NCI-H1436 (cell line): ENCODE measurements at regions not wholly inside any gene's neighbourhood (a gene's known extent, or its start where the extent isn't known, plus 50 kb on each side); places are given as distances from the start of the nearest gene placed in this dataset.

Source experiments
- DNase-seq: peaks from one replicate; lab custom pipeline; 2025; lab: John Stamatoyannopoulos, UW

GRCh38 chr2:173589604-173590275 is 235.1 kb downstream of the CDCA7 start:
- DNase-seq: peak; percentile 33

GRCh38 chr2:173590276-173590861 is 235.7 kb downstream of the CDCA7 start:
- peak; percentile 89 for DNase-seq

DNA sequence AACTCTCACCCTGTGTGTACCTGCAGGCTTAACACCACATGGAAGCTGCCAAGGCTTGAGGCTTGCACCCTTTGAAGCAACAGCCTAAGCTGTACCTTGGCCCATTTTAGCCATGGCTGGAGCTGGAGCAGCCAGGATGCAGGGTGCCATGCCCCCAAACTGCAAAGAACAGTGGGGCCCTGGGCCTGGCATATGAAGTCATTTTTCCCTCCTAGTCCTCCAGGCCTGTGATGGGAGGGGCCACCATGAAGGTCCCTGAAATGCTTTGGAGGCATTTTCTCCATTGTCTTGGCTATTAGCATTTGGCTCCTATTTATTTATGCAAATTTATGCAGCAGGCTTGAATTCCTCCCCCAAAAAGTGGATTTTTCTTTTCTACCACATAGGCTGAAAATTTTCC is 238.4 kb downstream of the CDCA7 start:
- DNase-seq: no peak

- DNase-seq: no peak
Measured at GRCh38 chr2:173596244-173596643, 241.6 kb downstream of the CDCA7 start.

- no peak for DNase-seq
Measured at GRCh38 chr2:173598525-173598924, 243.9 kb downstream of the CDCA7 start.

DNA sequence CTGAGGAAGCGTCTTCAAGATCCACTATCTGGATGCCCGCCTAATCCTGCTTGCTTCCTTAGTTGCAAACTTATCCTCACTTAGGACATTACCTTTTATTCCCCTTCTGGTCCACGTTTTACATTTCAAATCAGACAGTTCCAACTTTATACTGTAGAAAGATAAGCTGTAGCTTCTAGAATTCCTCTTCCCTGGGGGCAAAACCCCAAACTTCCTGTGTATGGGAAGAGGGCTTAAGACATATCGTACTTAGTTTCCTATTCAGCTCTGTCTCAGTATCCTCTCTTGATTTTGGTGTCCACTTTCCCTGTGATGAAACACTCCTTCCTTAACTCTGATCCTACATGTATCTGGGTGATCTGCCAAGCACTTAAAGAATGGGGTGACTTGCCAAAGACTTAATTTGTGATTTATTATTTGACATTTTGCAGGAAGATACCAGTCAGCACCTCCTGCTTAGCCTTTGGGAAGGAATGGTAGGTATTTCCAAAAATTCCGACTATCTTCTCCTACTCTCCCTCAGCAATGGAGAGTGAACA is 245.2 kb downstream of the CDCA7 start:
- DNase-seq: no peak

DNA sequence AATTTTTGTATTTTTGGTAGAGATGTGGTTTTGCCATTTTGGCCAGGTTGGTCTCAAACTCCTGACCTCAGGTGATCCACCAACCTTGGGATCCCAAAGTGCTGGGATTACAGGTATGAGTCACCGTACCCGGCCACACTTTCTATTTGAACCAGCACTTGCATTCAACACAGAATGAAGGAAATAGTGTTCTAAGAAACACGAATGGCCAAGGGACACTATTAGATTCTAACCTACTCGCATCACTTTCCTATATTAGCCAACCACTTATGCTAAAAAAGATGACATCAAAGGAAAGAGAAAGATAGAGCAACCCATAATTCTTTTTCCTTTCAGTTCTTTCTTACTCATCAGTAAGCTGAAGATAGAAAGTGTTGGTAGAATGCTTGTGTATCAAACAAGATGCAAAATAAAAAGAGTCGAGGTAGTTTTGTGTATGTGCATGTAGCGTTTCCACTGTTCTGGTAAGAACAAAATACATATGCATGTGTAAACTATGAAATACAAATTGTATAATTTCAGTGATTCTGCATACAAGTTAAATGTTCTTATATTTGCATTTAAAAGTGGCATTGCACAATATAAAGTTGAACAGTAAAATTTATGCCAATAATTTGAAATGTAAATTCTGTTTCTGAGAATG is 247.6 kb downstream of the CDCA7 start:
- DNase-seq: no peak

- no peak for DNase-seq
Measured at GRCh38 chr2:173605994-173606393, 251.3 kb downstream of the CDCA7 start.

DNA sequence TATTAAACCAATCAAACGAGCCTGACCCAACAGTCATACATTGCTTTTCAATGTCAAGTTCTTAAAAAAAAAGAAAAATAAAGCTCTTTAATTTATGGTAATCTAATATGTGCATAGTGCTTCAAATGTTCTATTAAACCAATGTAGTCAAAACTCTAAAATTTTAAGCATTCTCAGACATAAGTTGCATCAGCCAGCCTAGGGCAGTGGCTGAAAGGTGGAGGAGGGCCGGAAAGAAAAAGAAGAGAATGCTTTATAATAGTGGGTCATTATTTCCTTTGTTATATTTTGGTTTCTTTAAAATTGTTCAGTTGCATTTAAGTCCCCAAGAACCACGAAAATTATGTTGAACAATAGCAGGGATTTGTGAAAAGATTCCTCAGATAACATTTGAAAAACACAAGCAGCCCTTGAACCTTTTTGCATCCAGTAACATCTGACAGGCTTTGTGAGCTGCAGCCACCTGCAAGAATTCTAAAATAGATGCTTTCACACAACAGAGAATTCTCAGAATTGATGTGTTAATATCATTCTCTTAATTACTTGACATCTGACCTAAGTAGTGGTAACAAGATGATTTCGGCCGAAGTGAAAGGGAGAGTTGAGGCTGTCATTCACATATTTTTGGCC is 252.1 kb downstream of the CDCA7 start:
- DNase-seq: no peak

DNA sequence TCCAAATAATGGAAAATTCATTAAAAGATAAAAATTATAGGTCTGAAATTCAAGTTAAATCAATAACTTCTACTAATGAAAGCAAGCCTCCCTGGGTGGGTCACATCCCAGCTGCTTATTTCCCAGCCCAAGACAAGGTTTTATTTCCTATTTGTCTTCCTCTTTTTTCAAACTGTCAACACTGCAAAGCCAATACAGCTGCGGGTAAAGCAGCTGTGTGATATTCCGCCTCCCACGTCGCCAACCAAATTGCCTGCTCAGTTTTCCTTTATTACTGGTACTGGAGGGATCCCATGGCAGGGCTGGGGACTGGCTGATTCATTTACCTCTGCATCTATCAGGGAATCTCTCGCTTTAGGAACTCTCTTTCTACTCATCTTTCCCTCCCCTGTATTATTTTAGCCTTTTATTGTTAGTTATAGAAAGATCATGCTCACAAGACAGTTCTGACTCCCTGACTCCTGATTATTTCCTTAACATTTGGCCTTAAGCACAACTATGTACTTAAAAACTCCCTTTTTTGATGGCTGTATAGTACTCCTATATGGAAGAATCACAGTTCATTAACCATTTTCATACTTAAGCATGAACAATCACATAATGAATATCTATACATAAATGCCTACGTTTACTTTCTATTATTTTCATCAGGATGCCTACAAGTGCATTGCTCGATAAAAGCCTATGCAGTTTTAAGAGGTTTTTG is 253.1 kb downstream of the CDCA7 start:
- DNase-seq: no peak

DNA sequence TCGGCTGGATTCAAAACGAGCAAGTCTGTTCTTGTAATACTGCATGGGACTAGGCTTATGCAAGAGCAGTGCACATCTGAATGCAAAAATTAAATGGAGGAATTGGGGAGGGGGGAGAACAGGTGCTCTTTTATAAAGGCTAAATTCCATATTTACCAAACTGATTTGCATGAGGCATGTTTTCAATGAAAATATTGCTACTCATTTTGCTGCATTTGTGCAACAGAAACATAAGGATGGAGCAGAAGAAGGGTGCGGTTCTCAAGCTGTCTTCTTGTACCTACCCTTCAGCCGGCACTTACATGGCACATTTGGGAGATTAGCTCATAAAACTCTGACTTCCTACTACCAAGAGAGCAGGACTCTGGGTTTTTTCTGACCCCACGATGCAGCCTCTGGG is 256.4 kb downstream of the CDCA7 start:
- DNase-seq: no peak

GRCh38 chr2:173612354-173612753 is 257.7 kb downstream of the CDCA7 start:
- no peak for DNase-seq

DNA sequence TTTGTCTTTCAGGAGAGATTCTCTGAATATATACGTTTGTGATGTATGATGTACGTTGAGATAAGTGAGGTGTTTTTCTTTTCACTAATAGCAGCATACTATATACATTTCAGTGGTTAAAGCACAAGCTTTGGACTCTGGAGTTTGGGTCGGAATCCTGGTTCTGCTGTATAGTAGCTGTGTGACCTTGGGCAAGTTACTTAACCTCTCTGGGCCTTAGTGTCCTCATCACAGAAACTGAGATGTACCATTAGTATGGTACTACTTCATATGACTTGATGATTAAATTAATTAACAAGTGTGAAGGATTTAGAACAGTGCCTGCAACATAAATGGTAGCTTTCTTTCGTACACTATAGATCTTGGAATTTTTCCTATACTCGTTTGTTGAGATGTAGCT is 258.7 kb downstream of the CDCA7 start:
- DNase-seq: no peak

- no peak for DNase-seq
Measured at GRCh38 chr2:173614265-173614930, 259.7 kb downstream of the CDCA7 start.

DNA sequence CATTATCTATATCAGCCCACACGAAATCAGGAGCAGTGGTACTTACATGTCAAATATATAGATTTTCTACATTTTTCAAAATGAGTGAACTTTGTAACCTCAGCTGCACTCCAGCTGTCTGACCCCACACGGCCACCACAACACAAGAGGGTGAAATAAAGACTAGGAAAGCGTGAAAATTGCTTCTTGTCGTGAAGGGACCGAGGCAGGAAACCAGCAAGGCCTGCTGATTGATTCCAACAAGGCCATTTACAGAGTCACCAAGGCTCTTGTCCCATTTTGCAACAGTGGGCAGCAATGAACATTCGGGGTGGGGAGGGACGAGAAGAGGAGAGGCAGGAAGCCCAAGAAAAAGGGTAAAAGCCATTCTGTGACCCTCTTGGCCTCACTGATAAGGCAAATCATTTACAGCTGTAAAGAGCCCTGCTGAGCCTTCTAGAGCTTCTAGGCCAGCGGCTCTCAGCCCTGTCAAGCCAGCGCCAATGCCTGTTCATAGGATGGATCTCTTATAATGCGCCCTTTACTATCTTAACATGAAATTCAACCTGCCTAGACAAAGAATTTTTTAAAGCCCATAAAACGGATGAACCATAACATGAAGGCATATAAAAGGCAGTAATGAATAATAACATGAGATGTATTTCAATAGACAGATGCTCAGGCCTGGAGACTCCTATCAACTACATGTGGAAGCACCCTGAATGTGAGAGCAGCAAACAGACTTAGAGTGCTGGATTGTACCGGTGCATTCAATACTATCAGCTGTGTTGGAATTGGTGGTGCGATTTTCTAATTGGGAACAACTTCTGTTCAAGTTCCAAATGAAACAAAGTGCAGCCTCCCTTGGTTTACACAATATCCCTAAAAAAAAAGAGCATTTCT is 269.0 kb downstream of the CDCA7 start:
- no peak for DNase-seq

- no peak for DNase-seq
Measured at GRCh38 chr2:173625315-173625714, 270.6 kb downstream of the CDCA7 start.

DNA sequence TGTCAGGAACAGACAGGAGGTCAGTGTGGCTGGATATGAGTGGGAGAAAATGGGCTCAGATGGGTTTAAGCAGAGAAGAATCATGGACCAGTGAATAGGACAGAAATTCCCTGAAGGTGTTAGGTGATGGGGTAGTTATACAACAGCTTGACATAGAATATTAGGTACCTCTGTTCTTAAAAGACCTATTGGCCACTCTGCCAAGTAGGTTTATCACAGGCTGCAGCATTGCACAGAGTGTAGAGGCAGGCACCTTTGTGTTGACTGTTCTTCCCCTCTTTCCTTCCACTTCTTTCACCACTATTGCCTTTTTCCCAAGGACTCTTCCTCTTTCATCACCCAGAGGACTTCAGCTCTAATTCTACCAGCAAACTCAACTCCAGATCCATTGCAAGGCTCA is 274.4 kb downstream of the CDCA7 start:
- DNase-seq: no peak

GRCh38 chr2:173630425-173631126 is 275.9 kb downstream of the CDCA7 start:
- no peak for DNase-seq

DNA sequence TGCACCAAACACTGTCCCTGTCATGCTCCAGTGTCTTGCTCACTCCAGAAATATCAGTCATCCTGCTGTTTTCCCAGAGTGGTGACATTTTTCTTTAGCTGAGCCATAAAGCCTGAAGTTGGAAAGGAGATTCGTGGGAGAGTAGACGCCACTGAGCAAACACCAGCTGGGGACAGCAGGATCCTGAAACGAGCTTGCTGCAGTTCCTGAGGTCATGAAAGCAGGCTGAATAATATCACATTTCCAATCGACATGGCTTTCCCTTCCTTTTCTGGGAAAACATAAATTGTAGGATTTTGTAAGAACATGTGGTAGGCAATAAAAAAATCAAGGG is 276.4 kb downstream of the CDCA7 start:
- no peak for DNase-seq

DNA sequence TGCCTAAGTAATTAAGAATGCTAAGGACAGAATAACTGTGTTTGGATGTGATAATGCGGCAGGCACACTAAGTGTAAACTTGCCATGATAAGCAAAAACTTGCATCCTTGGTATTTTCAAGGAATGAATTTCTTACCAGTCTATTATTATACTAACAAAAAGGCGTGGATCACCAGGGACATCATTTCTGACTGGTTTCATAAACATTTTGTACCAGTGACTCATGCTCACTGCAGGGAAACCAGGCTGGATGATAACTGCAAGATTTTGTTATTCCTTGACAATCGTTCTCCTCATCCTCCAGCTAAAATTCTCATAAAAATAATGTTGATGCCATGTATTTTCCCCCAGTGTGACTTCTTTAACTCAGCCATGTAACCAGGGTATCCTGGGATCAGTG is 289.5 kb downstream of the CDCA7 start:
- no peak for DNase-seq
